Mesodermal cell (in vitro differentiated cells): ENCODE measurements at regions not wholly inside any gene's neighbourhood (a gene's known extent, or its start where the extent isn't known, plus 50 kb on each side); places are given as distances from the start of the nearest gene placed in this dataset.
A peak's percentile ranks its signal among the peaks of the same experiment; 100 is the strongest.
"Not testable (repeated sequence)": the region's sequence is repeated elsewhere in the genome, so short reads cannot be mapped to it uniquely, and the experiment has no call there.

ENCODE experiments used
- H3K27ac ChIP-seq: 2 replicates; pipeline ENCODE4 v1.7.0; 2013; ENCODE audit warnings: mild to moderate bottlenecking, low read depth, low read length, moderate library complexity; ENCODE audit not compliant: severe bottlenecking
- H3K36me3 ChIP-seq: 2 replicates; pipeline ENCODE4 v1.7.1; 2013; ENCODE audit warnings: mild to moderate bottlenecking, low read length, moderate library complexity; ENCODE audit not compliant: control insufficient read depth, insufficient read depth
- H3K4me1 ChIP-seq: one replicate; pipeline ENCODE4 v1.7.1; 2013; ENCODE audit warnings: mild to moderate bottlenecking, low read length; ENCODE audit not compliant: insufficient read depth, control insufficient read depth, poor library complexity, severe bottlenecking
- H3K4me3 ChIP-seq: 2 replicates; pipeline ENCODE4 v1.7.0; 2013; ENCODE audit warnings: low read length, control low read depth, mild to moderate bottlenecking; ENCODE audit not compliant: insufficient read depth, poor library complexity, severe bottlenecking; ENCODE audit errors: extremely low read depth
- H3K9me3 ChIP-seq: 2 replicates; pipeline ENCODE4 v1.7.1; 2013; ENCODE audit warnings: mild to moderate bottlenecking, low read length, moderate library complexity; ENCODE audit not compliant: control insufficient read depth
- WGBS, 2 experiments: methylation state at CpG; one replicate each; pipeline ENCODE4 v1.1.5; 2013; ENCODE audit warnings: missing lambda C conversion rate in 2 of 2; ENCODE audit not compliant: insufficient coverage in 2 of 2; 5-methylcytosine and 5-hydroxymethylcytosine counted together

DNA sequence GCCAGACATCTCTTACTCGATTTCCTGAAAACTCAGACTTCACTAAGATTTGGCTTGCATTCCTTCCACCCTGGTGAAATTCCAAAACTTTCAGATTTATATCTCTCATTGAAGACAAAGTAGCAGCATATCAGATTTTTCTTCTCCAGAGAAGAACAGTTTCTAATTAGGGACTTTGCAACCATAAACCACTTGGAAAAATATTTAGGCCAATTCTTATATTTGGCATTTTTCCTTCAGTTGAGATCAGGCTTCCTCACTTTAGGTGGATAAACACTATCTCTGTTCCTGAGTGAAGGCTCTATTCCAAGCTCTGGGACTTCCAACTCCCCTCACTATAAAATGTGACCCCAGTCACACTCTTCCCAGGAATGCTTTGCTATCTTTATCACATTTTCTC, 1434.3 kb upstream of the FLRT2 start:
- Histone ChIP-seq H3K9me3 (no peaks in the 10 kb centered on the region), H3K4me3 (no peak overlapping the region), H3K4me1 (no peaks in the 10 kb centered on the region), H3K36me3 (no peaks in the 10 kb centered on the region), H3K27ac (no peak overlapping the region)
- WGBS, 2 experiments = 88 to 91% methylated on average over 1 of the region's 1 CpG

DNA sequence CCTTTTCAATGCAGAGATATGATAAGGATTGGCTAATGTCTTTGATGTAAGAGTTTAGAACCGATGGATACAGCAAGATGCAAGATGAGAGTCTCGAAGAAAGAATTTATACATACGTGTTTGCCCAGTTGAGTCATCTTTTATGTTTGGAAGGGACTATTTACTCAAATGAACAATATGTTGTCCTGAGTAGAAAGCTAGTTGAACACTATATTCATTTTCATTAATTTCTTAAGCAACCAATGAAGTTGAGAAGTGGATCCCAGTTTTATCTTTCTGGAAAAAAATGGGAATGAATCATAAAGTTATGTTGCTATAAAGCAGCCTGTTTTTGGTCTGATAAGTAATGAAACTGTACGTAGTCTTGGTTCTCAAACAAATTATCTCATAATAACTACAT, 1431.7 kb upstream of the FLRT2 start:
- H3K9me3 ChIP-seq = peaks cover 6% of the 10 kb centered on the region
- H3K4me1 ChIP-seq = no peaks in the 10 kb centered on the region
- 94 to 100% methylated on average over 2 of the region's 4 CpGs for WGBS, 2 experiments
- no peaks in the 10 kb centered on the region for H3K36me3 ChIP-seq
- H3K27ac ChIP-seq = no peak overlapping the region
- H3K4me3 ChIP-seq = no peak overlapping the region

DNA sequence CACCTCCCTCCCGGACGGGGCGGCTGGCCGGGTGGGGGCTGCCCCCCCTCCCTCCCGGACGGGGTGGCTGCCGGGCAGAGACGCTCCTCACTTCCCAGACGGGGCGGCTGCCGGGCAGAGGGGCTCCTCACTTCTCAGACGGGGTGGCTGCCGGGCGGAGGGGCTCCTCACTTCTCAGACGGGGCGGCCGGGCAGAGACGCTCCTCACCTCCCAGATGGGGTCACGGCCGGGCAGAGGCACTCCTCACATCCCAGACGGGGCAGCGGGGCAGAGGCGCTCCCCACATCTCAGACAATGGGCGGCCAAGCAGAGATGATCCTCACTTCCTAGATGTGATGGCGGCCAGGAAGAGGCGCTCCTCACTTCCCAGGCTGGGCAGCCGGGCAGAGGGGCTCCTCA, 1430.4 kb upstream of the FLRT2 start:
- H3K4me1 ChIP-seq, H3K27ac ChIP-seq, H3K36me3 ChIP-seq, H3K9me3 ChIP-seq, H3K4me3 ChIP-seq: not testable (repeated sequence)
- WGBS, 2 experiments = 100% methylated on average over 2 to 3 of the region's 27 CpGs

DNA sequence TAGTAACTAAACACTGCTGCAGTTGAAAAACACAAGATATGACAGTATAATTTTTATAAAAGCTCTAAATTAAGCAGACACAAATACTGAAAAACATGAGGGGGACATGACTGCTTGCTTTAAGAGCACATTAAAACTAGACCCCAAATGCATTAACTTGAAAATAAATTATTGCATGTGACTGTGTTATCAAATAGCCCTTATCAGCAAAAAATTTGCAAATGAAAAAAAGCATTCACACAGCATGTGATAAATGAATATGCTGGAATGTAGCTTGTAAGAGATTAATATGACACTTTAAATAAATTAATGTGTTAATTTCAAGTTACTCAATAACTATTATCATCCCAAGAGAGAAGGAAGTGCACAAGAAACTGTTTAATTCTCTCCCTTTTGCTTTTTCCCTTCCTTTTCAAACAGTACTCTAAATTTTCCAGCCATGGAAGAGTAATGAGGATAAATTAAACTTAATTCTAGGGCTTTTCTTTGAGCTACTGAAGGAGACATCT, 1422.1 kb upstream of the FLRT2 start:
- Histone ChIP-seq H3K27ac (no peak overlapping the region), H3K4me1 (no peaks in the 10 kb centered on the region), H3K9me3 (peaks cover 2% of the 10 kb centered on the region), H3K36me3 (no peaks in the 10 kb centered on the region), H3K4me3 (no peak overlapping the region)

DNA sequence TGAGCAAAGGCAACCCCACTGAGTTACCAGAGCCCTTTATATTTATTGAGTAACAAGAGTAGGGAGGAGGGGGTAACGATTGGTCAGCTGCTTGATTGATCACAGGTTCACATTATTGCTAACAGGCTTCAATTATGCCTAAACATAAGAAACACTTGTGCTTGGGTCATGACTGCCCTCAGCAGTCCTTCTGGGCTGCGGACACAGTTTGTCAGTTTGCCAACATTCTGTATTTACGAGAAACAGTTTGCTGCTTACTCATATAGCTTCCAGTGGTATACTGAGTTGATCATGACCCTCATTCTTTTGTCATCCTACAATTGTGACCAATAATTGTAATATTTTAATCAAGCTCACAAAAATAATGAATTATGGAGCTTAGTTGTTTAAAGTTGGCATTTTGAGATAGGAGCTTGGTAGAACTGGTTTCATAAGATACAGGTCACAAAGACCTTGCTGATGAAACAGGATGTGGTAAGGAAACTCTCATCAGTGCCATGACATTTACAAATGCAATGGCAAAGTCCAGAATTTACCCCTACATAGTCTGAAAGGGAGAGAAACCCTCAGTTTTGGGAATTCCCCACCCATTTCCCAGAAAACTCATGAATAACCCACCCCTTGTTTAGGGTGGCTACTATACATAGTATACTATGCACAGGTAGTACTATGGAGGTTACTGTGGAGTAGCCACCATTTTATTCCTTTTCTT, 1421.0 kb upstream of the FLRT2 start:
- Histone ChIP-seq H3K36me3 (no peaks in the 10 kb centered on the region), H3K27ac (no peak overlapping the region), H3K4me3 (no peak overlapping the region), H3K4me1 (no peaks in the 10 kb centered on the region), H3K9me3 (no peaks in the 10 kb centered on the region)
- WGBS, 2 experiments = 80 to 100% methylated on average over 1 of the region's 3 CpGs

DNA sequence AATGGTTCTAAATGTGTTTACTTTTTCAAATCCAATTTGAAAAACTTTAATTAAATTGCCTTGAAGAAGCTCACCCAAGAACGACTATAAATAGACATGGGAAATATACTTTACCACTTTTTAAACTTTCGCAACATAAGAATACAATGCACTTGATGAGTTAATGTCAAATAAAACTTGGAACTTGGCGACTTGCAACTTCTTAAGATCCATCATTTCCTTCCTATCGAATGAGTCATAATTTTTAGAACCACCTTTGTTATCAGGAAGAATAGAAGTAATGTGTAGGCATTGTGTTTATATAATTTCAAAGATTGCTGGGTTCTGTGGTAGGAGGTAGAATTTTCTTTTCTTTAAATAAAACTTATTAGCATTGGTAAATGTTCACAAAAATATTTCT, 1417.4 kb upstream of the FLRT2 start:
- H3K4me3 ChIP-seq = no peak overlapping the region
- no CpG with 5 or more reads among the region's 4 CpGs for WGBS, 2 experiments
- H3K27ac ChIP-seq = no peak overlapping the region
- H3K4me1 ChIP-seq = no peaks in the 10 kb centered on the region
- no peaks in the 10 kb centered on the region for H3K9me3 ChIP-seq
- no peaks in the 10 kb centered on the region for H3K36me3 ChIP-seq

GRCh38 chr14:84125676-84126075, 1404.3 kb upstream of the FLRT2 start:
- Histone ChIP-seq H3K9me3 (no peaks in the 10 kb centered on the region), H3K36me3 (no peaks in the 10 kb centered on the region), H3K4me3 (no peak overlapping the region), H3K4me1 (peaks cover 5% of the 10 kb centered on the region), H3K27ac (no peak overlapping the region)
- WGBS, 2 experiments = 86 to 100% methylated on average over 3 of the region's 4 CpGs

- WGBS, 2 experiments = 62 to 100% methylated on average over 2 to 3 of the region's 3 CpGs
- H3K27ac ChIP-seq = no peak overlapping the region
- no peaks in the 10 kb centered on the region for H3K9me3 ChIP-seq
- H3K4me3 ChIP-seq = no peak overlapping the region
- peaks cover 5% of the 10 kb centered on the region for H3K4me1 ChIP-seq
- H3K36me3 ChIP-seq = no peaks in the 10 kb centered on the region
These were observed 1402.4 kb upstream of the FLRT2 start for GRCh38 chr14:84127495-84127894.

DNA sequence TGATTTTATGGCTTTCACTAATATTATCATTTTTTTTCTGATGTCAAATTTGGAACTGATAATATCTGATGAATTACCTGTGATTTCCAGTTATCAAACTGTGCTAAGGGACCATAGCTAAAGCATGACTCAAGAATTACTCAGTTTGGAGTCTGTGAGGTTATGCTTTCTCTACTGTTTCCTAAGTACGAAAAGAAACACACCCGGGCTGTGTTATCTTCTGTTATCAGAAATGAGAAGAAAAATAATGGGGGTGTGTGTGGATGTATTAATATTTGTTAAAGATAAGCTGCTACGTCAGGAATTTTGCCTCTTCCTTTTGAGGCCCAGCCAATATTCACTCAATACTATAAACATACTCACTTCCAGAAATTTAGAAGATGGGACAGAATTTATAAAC, 1401.9 kb upstream of the FLRT2 start:
- H3K9me3 ChIP-seq = no peaks in the 10 kb centered on the region
- 90% methylated on average over 2 of the region's 3 CpGs; no CpG with 5 or more reads in 1 of the 2 experiments for WGBS, 2 experiments
- H3K4me3 ChIP-seq = no peak overlapping the region
- no peak overlapping the region for H3K27ac ChIP-seq
- no peaks in the 10 kb centered on the region for H3K36me3 ChIP-seq
- H3K4me1 ChIP-seq = peaks cover 5% of the 10 kb centered on the region

DNA sequence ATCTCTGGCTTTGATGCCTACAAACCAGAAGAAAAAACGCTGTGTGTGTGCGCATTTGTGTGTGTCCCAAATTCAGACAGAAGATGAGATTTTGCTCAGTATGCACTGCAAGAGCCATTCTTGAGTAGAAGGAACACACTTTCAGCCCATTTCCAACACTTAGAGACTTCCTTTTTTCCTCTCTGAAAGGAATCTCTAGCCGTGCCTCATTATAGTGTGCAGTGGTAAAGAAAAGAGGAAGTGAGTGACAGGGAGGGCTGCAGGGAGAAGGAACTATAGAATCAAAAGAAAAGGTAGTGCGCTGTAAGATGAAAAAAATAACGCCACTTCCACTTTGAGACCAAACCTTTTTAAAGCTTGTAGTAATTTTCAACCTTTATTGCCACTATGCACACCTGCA, 1400.9 kb upstream of the FLRT2 start:
- WGBS, 2 experiments = 70% methylated on average over 2 of the region's 5 CpGs; no CpG with 5 or more reads in 1 of the 2 experiments
- Histone ChIP-seq H3K4me3 (no peak overlapping the region), H3K9me3 (no peaks in the 10 kb centered on the region), H3K4me1 (peaks cover 5% of the 10 kb centered on the region), H3K36me3 (no peaks in the 10 kb centered on the region), H3K27ac (peak overlapping the region; percentile 2)

GRCh38 chr14:84129941-84130340, 1400.0 kb upstream of the FLRT2 start:
- WGBS, 2 experiments = 60% methylated on average over 1 of the region's 1 CpG; no CpG with 5 or more reads in 1 of the 2 experiments
- Histone ChIP-seq H3K36me3 (no peaks in the 10 kb centered on the region), H3K9me3 (no peaks in the 10 kb centered on the region)

More at GRCh38 chr14:84129941-84130340, 1400.0 kb upstream of the FLRT2 start:
- peaks cover 5% of the 10 kb centered on the region for H3K4me1 ChIP-seq
- H3K27ac ChIP-seq = no peak overlapping the region
- no peak overlapping the region for H3K4me3 ChIP-seq
